ENCODE measurements at regions not wholly inside any gene's neighbourhood (a gene's known extent, or its start where the extent isn't known, plus 50 kb on each side); places are given as distances from the start of the nearest gene placed in this dataset.

- no peak for TF ChIP-seq CTCF (IDR thresholded peaks at IDR 0.05)
- no peak for TF ChIP-seq POLR2A (IDR thresholded peaks at IDR 0.05)
Observed at GRCh38 chr1:37288900-37289299, 185.5 kb upstream of the ZC3H12A start.
